DOHH2 (cell line): ENCODE measurements at regions not wholly inside any gene's neighbourhood (a gene's known extent, or its start where the extent isn't known, plus 50 kb on each side); places are given as distances from the start of the nearest gene placed in this dataset.
"Not testable (repeated sequence)": the region's sequence is repeated elsewhere in the genome, so short reads cannot be mapped to it uniquely, and the experiment has no call there.

Experiments used
- H3F3A ChIP-seq: fragments of 200-600 bp; sonication (generic), shearing (Covaris generic); 2 replicates; pipeline ENCODE4 v1.6.0; 2016; ENCODE audit warnings: antibody characterized with exemption, mild to moderate bottlenecking; ENCODE audit not compliant: control insufficient read depth, insufficient read depth
- H3K27ac ChIP-seq: fragments of 200-600 bp; sonication (generic); 2 replicates; pipeline ENCODE4 v1.5.1; 2014; ENCODE audit warnings: low read depth, mild to moderate bottlenecking, low read length, moderate library complexity
- H3K27me3 ChIP-seq: fragments of 200-600 bp; sonication (generic); 2 replicates; pipeline ENCODE4 v1.6.1; 2014; ENCODE audit warnings: mild to moderate bottlenecking, low read length, mixed read lengths; ENCODE audit not compliant: control insufficient read depth
- H3K36me3 ChIP-seq: fragments of 200-600 bp; sonication (generic); 2 replicates; pipeline ENCODE4 v1.6.1; 2014; ENCODE audit warnings: mild to moderate bottlenecking, low read length, moderate library complexity, mixed read lengths; ENCODE audit not compliant: control insufficient read depth
- H3K4me1 ChIP-seq: fragments of 200-600 bp; sonication (generic); 2 replicates; pipeline ENCODE4 v1.6.1; 2014; ENCODE audit warnings: mild to moderate bottlenecking, low read length, mixed read lengths; ENCODE audit not compliant: control insufficient read depth
- H3K4me2 ChIP-seq: fragments of 200-600 bp; sonication (generic); 2 replicates; pipeline ENCODE4 v1.6.0; 2014; ENCODE audit warnings: mild to moderate bottlenecking, low read length, moderate library complexity
- H3K4me3 ChIP-seq: fragments of 200-600 bp; sonication (generic); 2 replicates; pipeline ENCODE4 v1.5.1; 2014; ENCODE audit warnings: mild to moderate bottlenecking, low read length, mixed read lengths
- H3K79me2 ChIP-seq: fragments of 200-600 bp; sonication (generic); 2 replicates; pipeline ENCODE4 v1.6.1; 2014; ENCODE audit warnings: mild to moderate bottlenecking, low read length, mixed read lengths; ENCODE audit not compliant: control insufficient read depth
- H3K9me2 ChIP-seq: fragments of 200-600 bp; sonication (generic); replicated peaks from 2 replicates; pipeline ENCODE4 v1.6.1; 2014; ENCODE audit warnings: mild to moderate bottlenecking, low read length, mixed read lengths; ENCODE audit not compliant: control insufficient read depth
- H3K9me3 ChIP-seq: fragments of 200-600 bp; sonication (generic); 2 replicates; pipeline ENCODE4 v1.6.1; 2014; ENCODE audit warnings: antibody characterized with exemption, low read length, mixed read lengths; ENCODE audit not compliant: control insufficient read depth, insufficient read depth
- H4K20me1 ChIP-seq: fragments of 200-600 bp; sonication (generic); 2 replicates; pipeline ENCODE4 v1.6.0; 2014; ENCODE audit warnings: low read depth, mild to moderate bottlenecking, antibody characterized with exemption, low read length, moderate library complexity; ENCODE audit not compliant: control insufficient read depth, insufficient read depth
- EZH2phosphoT487 ChIP-seq: fragments of 200-600 bp; sonication (generic); IDR thresholded peaks from 2 replicates; pipeline ENCODE4 v1.6.1; 2017; ENCODE audit warnings: borderline replicate concordance, mild to moderate bottlenecking, antibody characterized with exemption, low read length, moderate library complexity, mixed read lengths
- TF ChIP-seq, protein P1 (sequence below): fragments of 200-600 bp; sonication (generic); IDR thresholded peaks from one replicate; pipeline ENCODE4 v1.5.1; 2014; ENCODE audit warnings: antibody characterized with exemption, mild to moderate bottlenecking, low read depth, low read length; ENCODE audit not compliant: poor library complexity, severe bottlenecking

DNA sequence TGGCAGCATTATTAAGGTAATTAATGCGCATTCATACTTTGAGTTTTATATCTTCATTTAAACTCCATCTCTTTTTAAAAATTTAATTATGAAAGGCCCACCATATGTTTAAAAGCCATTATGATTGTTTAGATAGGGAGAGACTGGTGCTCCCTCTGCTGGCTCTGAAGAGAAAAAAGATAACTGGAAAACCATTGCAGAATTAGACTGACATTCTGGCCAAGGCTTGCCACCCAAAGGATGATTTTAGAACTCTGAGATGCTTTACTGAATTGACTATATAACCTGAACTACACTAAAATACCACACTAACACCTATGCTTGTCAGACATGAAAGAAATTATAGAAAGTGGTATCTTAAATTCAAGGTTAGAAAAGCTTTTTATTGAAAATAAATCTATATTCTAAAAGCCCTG, 127.6 kb upstream of the SPOPL start:
- Histone ChIP-seq H4K20me1 (no peaks in the 10 kb centered on the region), H3K9me3 (no peaks in the 10 kb centered on the region), H3K27me3 (no peaks in the 10 kb centered on the region), H3K4me2 (no peak overlapping the region), H3K27ac (no peak overlapping the region), H3K4me1 (no peaks in the 10 kb centered on the region), H3K9me2 (no peaks in the 10 kb centered on the region), H3K79me2 (no peaks in the 10 kb centered on the region), H3K36me3 (no peaks in the 10 kb centered on the region), H3F3A (no peaks in the 10 kb centered on the region), H3K4me3 (no peak overlapping the region)
- no peak for TF ChIP-seq EZH2phosphoT487
- TF ChIP-seq, protein P1, sequence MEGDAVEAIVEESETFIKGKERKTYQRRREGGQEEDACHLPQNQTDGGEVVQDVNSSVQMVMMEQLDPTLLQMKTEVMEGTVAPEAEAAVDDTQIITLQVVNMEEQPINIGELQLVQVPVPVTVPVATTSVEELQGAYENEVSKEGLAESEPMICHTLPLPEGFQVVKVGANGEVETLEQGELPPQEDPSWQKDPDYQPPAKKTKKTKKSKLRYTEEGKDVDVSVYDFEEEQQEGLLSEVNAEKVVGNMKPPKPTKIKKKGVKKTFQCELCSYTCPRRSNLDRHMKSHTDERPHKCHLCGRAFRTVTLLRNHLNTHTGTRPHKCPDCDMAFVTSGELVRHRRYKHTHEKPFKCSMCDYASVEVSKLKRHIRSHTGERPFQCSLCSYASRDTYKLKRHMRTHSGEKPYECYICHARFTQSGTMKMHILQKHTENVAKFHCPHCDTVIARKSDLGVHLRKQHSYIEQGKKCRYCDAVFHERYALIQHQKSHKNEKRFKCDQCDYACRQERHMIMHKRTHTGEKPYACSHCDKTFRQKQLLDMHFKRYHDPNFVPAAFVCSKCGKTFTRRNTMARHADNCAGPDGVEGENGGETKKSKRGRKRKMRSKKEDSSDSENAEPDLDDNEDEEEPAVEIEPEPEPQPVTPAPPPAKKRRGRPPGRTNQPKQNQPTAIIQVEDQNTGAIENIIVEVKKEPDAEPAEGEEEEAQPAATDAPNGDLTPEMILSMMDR: peak; percentile 59

DNA sequence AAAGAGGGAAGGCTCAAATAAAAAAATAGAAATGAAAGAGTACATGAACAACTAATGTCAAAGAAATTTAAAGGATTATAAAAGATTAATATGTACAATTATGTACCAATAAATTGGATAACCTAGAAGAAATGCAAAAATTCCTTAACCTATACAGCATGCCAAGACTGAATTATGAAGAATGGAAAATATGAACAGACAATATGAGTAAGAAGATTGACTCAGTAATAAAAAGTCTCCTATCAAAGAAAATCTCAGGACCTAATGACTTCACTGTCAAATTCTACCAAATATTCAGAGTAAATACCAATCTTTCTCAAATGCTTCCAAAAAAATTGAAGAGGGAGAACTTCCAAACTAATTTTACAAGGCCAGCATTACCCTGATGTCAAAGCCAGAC, 120.2 kb upstream of the SPOPL start:
- Histone ChIP-seq H3F3A (no peaks in the 10 kb centered on the region), H3K36me3 (no peaks in the 10 kb centered on the region), H3K79me2 (no peaks in the 10 kb centered on the region), H3K9me3 (no peaks in the 10 kb centered on the region), H3K27me3 (no peaks in the 10 kb centered on the region), H3K9me2 (no peaks in the 10 kb centered on the region), H3K4me3 (no peak overlapping the region), H3K4me1 (no peaks in the 10 kb centered on the region), H3K27ac (no peak overlapping the region), H4K20me1 (no peaks in the 10 kb centered on the region), H3K4me2 (no peak overlapping the region)
- no peak for TF ChIP-seq EZH2phosphoT487
- TF ChIP-seq, protein P1: no peak

DNA sequence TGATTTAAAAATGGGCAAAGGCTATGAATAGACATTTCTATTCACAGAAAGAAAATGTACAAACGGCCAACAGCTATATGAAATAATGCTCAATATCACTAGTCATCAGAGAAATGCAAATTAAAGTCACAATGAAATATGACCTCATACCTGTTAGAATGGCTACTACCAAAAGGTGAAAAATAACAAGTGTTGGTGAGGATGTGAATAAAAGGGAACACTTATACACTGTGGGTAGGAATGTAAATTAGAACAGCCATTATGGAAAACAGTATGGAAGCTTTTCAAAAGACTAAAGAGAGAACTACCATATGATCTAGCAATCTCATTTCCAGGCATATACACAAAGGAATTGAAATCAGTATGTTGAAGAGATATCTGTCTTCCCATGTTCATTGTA, 118.9 kb upstream of the SPOPL start:
- Histone ChIP-seq H3K27ac (no peak overlapping the region), H3K36me3 (no peaks in the 10 kb centered on the region), H3K27me3 (no peaks in the 10 kb centered on the region), H3K9me2 (no peaks in the 10 kb centered on the region), H3K79me2 (no peaks in the 10 kb centered on the region), H3K4me1 (no peaks in the 10 kb centered on the region), H3K4me3 (no peak overlapping the region), H3K9me3 (no peaks in the 10 kb centered on the region), H4K20me1 (no peaks in the 10 kb centered on the region), H3K4me2 (no peak overlapping the region), H3F3A (no peaks in the 10 kb centered on the region)
- no peak for TF ChIP-seq EZH2phosphoT487
- TF ChIP-seq, protein P1: no peak

DNA sequence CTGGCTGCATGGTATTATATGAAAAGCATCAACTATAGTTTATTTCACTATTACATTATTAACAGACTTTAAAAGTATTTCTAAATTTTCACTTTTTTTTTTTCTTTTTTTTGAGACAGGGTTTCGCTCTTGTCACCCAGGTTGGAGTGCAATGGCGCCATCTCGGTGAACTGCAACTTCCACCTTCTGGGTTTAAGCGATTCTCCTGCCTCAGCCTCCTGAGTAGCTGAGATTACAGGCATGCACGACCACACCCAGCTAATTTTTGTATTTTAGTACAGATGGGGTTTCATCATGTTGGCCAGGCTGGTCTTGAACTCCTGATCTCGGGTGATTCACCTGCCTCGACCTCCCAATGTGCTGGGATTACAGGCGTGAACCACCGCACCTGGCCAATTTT, 115.4 kb upstream of the SPOPL start:
- H3K9me2 ChIP-seq, H3K36me3 ChIP-seq, H3K9me3 ChIP-seq, H3K4me1 ChIP-seq, H3K79me2 ChIP-seq, H3K27me3 ChIP-seq, H3F3A ChIP-seq, H4K20me1 ChIP-seq, H3K27ac ChIP-seq, H3K4me2 ChIP-seq, H3K4me3 ChIP-seq: not testable (repeated sequence)
